ENCODE measurements at regions not wholly inside any gene's neighbourhood (a gene's known extent, or its start where the extent isn't known, plus 50 kb on each side); places are given as distances from the start of the nearest gene placed in this dataset.

DNA sequence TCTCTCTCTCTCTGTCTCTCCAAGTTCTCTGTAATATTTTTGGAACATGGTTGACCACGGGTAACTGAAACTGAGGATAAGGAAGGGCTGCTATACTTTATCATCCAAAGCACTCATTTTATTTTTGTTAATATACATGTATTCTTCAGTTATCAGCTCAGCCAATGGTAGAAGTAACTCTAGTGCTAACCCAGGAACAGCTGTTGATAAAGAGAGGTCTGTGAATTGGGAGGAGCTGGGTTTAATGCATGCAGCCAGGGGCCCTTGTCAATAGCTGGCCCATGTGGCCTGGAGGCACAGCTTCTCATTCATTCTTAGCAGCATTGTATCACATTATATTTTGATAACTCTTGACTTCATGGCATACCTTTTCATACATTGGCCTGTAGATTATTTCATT, 401.6 kb downstream of the EPHA4 start:
- TF ChIP-seq, protein P1, sequence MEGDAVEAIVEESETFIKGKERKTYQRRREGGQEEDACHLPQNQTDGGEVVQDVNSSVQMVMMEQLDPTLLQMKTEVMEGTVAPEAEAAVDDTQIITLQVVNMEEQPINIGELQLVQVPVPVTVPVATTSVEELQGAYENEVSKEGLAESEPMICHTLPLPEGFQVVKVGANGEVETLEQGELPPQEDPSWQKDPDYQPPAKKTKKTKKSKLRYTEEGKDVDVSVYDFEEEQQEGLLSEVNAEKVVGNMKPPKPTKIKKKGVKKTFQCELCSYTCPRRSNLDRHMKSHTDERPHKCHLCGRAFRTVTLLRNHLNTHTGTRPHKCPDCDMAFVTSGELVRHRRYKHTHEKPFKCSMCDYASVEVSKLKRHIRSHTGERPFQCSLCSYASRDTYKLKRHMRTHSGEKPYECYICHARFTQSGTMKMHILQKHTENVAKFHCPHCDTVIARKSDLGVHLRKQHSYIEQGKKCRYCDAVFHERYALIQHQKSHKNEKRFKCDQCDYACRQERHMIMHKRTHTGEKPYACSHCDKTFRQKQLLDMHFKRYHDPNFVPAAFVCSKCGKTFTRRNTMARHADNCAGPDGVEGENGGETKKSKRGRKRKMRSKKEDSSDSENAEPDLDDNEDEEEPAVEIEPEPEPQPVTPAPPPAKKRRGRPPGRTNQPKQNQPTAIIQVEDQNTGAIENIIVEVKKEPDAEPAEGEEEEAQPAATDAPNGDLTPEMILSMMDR (IDR thresholded peaks at IDR 0.05): no peak
- no peak for TF ChIP-seq POLR2A (IDR thresholded peaks at IDR 0.05)

Measured in body of pancreas (tissue), 4 donors.